HepG2 (cell line): ENCODE measurements at regions not wholly inside any gene's neighbourhood (a gene's known extent, or its start where the extent isn't known, plus 50 kb on each side); places are given as distances from the start of the nearest gene placed in this dataset.
A peak's percentile ranks its signal among the peaks of the same experiment; 100 is the strongest.

Experiments used
- ATAC-seq: fragments of 200-7000 bp; cut with Tn5 transposase; 3 replicates; pipeline ENCODE4 v1.9.1; 2020; ENCODE audit warnings: mild to moderate bottlenecking, moderate library complexity
- BruUV-seq: library from RNA; stranded (reverse); fragments of 400-500 nt; replicated peaks from 2 replicates; lab custom pipeline; 2021; lab: Mats Ljungman, UMichigan
- CTCF ChIA-PET: fragments of 300-600 bp; formaldehyde crosslinking; extraction: SDS; loops from one replicate; lab custom pipeline; 2021; ENCODE audit warnings: low total read pairs, inconsistent platforms, low intra/inter-chr PET ratio; lab: Yijun Ruan, JAX
- POLR2A ChIA-PET: fragments of 350-600 bp; sonication (Branson Sonifier 250); formaldehyde crosslinking; loops from one replicate; lab custom pipeline; 2020; ENCODE audit warnings: antibody characterized with exemption, inconsistent platforms; lab: Yijun Ruan, JAX
- DNase-seq: peaks from one replicate; pipeline ENCODE4 v3.0.0-alpha.2; 2015; ENCODE audit warnings: low spot score
- FAIRE-seq: peaks from 3 replicates; lab custom pipeline; 2011; peaks lifted over from hg19 to GRCh38; lab: Jason Lieb, UNC
- H2AFZ ChIP-seq: one replicate; pipeline ENCODE4 v1.6.1; 2011; ENCODE audit warnings: low read length, inconsistent platforms
- H3K27ac ChIP-seq: fragments of 300-600 bp; 3 replicates; pipeline ENCODE4 v1.8.0; 2011; ENCODE audit warnings: mixed run types, mild to moderate bottlenecking, mixed read lengths, low read length, inconsistent platforms; ENCODE audit not compliant: insufficient read depth; ENCODE audit errors: extremely low read length
- H3K27me3 ChIP-seq, 2 experiments: fragments of 200-600 bp in 1 of 2; 2 replicates in 1 of 2; 3 replicates in 1 of 2; pipeline versions ENCODE4 v1.6.0 to v1.8.0; 2011; ENCODE audit warnings: low read length in 2 of 2, mild to moderate bottlenecking in 2 of 2, moderate library complexity in 2 of 2, inconsistent platforms in 1 of 2; ENCODE audit not compliant: insufficient read depth in 2 of 2, control insufficient read depth in 1 of 2
- H3K36me3 ChIP-seq, 2 experiments: fragments of 200-600 bp in 1 of 2; replicated peaks in 1 of 2; 2 replicates in 1 of 2; 3 replicates in 1 of 2; pipeline versions ENCODE4 v1.5.1 to v1.8.0; 2011; ENCODE audit warnings: low read length in 2 of 2, inconsistent platforms in 1 of 2; ENCODE audit not compliant: insufficient read depth in 2 of 2, control insufficient read depth in 1 of 2
- H3K4me1 ChIP-seq: 2 replicates; pipeline ENCODE4 v1.5.1; 2012; ENCODE audit warnings: low read length, inconsistent platforms; ENCODE audit not compliant: insufficient read depth
- H3K4me2 ChIP-seq: 2 replicates; pipeline ENCODE4 v1.6.0; 2011; ENCODE audit warnings: low read depth, low read length, inconsistent platforms
- H3K4me3 ChIP-seq, 3 experiments: fragments of 200-600 bp in 1 of 3; sonication (generic), shearing (Covaris generic) in 1 of 3; replicated peaks in 1 of 3; 2 replicates each; pipeline ENCODE4 v1.5.1; 2011 to 2016; ENCODE audit warnings: low read length in 3 of 3, inconsistent platforms in 2 of 3, low read depth in 2 of 3, mild to moderate bottlenecking in 2 of 3, control low read depth in 1 of 3, mixed read lengths in 1 of 3; ENCODE audit not compliant: insufficient read depth in 1 of 3
- H3K79me2 ChIP-seq: one replicate; pipeline ENCODE4 v1.6.1; 2011; ENCODE audit warnings: low read length, inconsistent platforms; ENCODE audit not compliant: insufficient read depth
- H3K9ac ChIP-seq: 2 replicates; pipeline ENCODE4 v1.6.0; 2011; ENCODE audit warnings: mild to moderate bottlenecking, low read depth, low read length, inconsistent platforms; ENCODE audit not compliant: insufficient read depth
- H3K9me3 ChIP-seq: 2 replicates; pipeline ENCODE4 v1.5.1; 2012; ENCODE audit warnings: mild to moderate bottlenecking, low read length
- H4K20me1 ChIP-seq: 2 replicates; pipeline ENCODE4 v1.6.0; 2011; ENCODE audit warnings: inconsistent platforms, mild to moderate bottlenecking, low read length, moderate library complexity; ENCODE audit not compliant: insufficient read depth
- EHMT2 ChIP-seq: fragments of 200-600 bp; sonication (generic); IDR thresholded peaks from 2 replicates; pipeline ENCODE4 v1.7.0; 2017; ENCODE audit warnings: antibody characterized with exemption, low read depth, low read length, borderline replicate concordance
- FOSL2 ChIP-seq: sonication (generic); formaldehyde crosslinking; IDR thresholded peaks from 2 replicates; pipeline ENCODE4 v1.4.0; 2020; ENCODE audit warnings: missing genetic modification reagents
- HMG20B ChIP-seq: conservative IDR thresholded peaks from 2 replicates; pipeline ENCODE4 v1.6.1; 2016; ENCODE audit warnings: missing genetic modification reagents, missing compliant biosample characterization
- NBN ChIP-seq: fragments of 450-650 bp; conservative IDR thresholded peaks from 2 replicates; pipeline ENCODE4 v1.6.1; 2017
- WGBS: methylation state at CpG from one replicate; pipeline ENCODE4 v1.1.6; 2017; ENCODE audit warnings: low lambda C conversion rate; 5-methylcytosine and 5-hydroxymethylcytosine counted together
- in situ Hi-C: cut with HindIII; loops from 2 replicates; pipeline ENCODE4 v1.10.0; 2017; ENCODE audit warnings: low pct_unique_long_range_greater_than_20kb; ENCODE audit not compliant: extremely low pct_ligation_motif_present
- intact Hi-C: fragments of 100-400 bp; cut with micrococcal nuclease; formaldehyde crosslinking; loops from one replicate; pipeline ENCODE4 v1.10.0; 2022; ENCODE audit not compliant: unreplicated experiment
- TF ChIP-seq, protein P1 (sequence below): sonication (generic); formaldehyde crosslinking; IDR thresholded peaks from 2 replicates; pipeline ENCODE4 v1.9.0; 2021; ENCODE audit warnings: missing genetic modification reagents, borderline replicate concordance

- H4K20me1 ChIP-seq: no peaks in the 10 kb centered on the region
- DNase-seq (peak; percentile 47), ATAC-seq (no peak; the same call in 2 of the 3 replicates), FAIRE-seq (no peak)
- intact Hi-C loops: no loop called here
- CTCF ChIA-PET: no interaction called here
- H3K27me3 ChIP-seq: no peaks in the 10 kb centered on the region
- no peak overlapping the region for H3K27ac ChIP-seq
- TF ChIP-seq FOSL2 (CRISPR knock-in tag) (peak; percentile 56; the same call in 1 of the 2 replicates), EHMT2 (no peak)
- H3K4me1 ChIP-seq: no peaks in the 10 kb centered on the region
- no peaks in the 10 kb centered on the region for H3K36me3 ChIP-seq
- H3K9me3 ChIP-seq: no peaks in the 10 kb centered on the region
- in situ Hi-C loops: no loop called here
- no peaks in the 10 kb centered on the region for H3K79me2 ChIP-seq
- BruUV-seq: no TSS peak
- WGBS: 54% methylated on average over 13 of the region's 14 CpGs
- POLR2A ChIA-PET: no interaction called here
- H3K4me2 ChIP-seq: no peak overlapping the region
- no peak overlapping the region for H2AFZ ChIP-seq
- no peak overlapping the region for H3K9ac ChIP-seq
- H3K4me3 ChIP-seq: no peak overlapping the region
Observed at GRCh38 chr5:175809531-175810121, 61.8 kb upstream of the CPLX2 start.

DNA sequence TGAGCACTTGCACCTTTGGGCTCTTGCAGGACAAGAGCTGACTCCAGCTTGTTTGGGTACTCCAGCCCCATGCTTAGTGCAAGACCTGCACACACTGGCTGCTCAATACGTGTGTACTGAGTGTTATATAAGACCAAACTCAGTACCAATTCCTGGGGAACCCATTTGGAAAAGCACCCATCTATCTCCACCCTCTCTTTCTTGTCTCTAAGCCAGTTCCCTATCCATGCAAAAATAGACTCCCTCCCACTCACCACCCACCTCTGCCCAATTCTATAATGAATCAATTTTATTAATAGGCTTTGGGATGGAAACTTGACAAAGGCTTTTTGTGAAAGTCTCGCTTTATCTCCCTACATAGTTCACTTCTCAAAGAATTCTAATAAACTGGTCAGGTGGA, 60.9 kb upstream of the CPLX2 start:
- ChIA-PET CTCF (no interaction called here), POLR2A (no interaction called here)
- H3K9me3 ChIP-seq: no peaks in the 10 kb centered on the region
- no peaks in the 10 kb centered on the region for H3K79me2 ChIP-seq
- H3K9ac ChIP-seq: no peak overlapping the region
- no peak overlapping the region for H3K4me2 ChIP-seq
- no TSS peak for BruUV-seq
- no peaks in the 10 kb centered on the region for H3K4me1 ChIP-seq
- H3K36me3 ChIP-seq: no peaks in the 10 kb centered on the region
- no peak for TF ChIP-seq HMG20B (CRISPR knock-in tag)
- TF ChIP-seq NBN: no peak
- TF ChIP-seq, protein P1, sequence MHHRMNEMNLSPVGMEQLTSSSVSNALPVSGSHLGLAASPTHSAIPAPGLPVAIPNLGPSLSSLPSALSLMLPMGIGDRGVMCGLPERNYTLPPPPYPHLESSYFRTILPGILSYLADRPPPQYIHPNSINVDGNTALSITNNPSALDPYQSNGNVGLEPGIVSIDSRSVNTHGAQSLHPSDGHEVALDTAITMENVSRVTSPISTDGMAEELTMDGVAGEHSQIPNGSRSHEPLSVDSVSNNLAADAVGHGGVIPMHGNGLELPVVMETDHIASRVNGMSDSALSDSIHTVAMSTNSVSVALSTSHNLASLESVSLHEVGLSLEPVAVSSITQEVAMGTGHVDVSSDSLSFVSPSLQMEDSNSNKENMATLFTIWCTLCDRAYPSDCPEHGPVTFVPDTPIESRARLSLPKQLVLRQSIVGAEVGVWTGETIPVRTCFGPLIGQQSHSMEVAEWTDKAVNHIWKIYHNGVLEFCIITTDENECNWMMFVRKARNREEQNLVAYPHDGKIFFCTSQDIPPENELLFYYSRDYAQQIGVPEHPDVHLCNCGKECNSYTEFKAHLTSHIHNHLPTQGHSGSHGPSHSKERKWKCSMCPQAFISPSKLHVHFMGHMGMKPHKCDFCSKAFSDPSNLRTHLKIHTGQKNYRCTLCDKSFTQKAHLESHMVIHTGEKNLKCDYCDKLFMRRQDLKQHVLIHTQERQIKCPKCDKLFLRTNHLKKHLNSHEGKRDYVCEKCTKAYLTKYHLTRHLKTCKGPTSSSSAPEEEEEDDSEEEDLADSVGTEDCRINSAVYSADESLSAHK: no peak
- no peak overlapping the region for H3K4me3 ChIP-seq
- H2AFZ ChIP-seq: no peak overlapping the region
- no peak for FAIRE-seq
- no peak overlapping the region for H3K27ac ChIP-seq
- no peaks in the 10 kb centered on the region for H3K27me3 ChIP-seq
- WGBS: 63% methylated on average over 2 of the region's 2 CpGs
- ATAC-seq: no peak
- intact Hi-C loops (no loop called here), in situ Hi-C loops (no loop called here)
- no peaks in the 10 kb centered on the region for H4K20me1 ChIP-seq
- no peak for DNase-seq
